Neuronal stem cell (in vitro differentiated cells): ENCODE measurements at regions not wholly inside any gene's neighbourhood (a gene's known extent, or its start where the extent isn't known, plus 50 kb on each side); places are given as distances from the start of the nearest gene placed in this dataset. TPM values are rescaled to one million over a fixed set of nuclear protein-coding genes. Genes with fewer than 3 reads are reported as not detected.

Experiments
- DNase-seq: peaks from one replicate; pipeline ENCODE4 v3.0.0-alpha.2; 2013; ENCODE audit warnings: low spot score
- H2AFZ ChIP-seq: one replicate; pipeline ENCODE4 v1.6.1; 2013; ENCODE audit warnings: mild to moderate bottlenecking, low read length, inconsistent platforms
- H2AK5ac ChIP-seq: 2 replicates; pipeline ENCODE4 v1.6.1; 2013; ENCODE audit warnings: low read depth, mild to moderate bottlenecking, inconsistent platforms, low read length, moderate library complexity, mixed read lengths
- H2BK120ac ChIP-seq: 2 replicates; pipeline ENCODE4 v1.6.1; 2013; ENCODE audit warnings: low read depth, mild to moderate bottlenecking, inconsistent platforms, low read length, moderate library complexity, mixed read lengths
- H2BK12ac ChIP-seq: one replicate; pipeline ENCODE4 v1.6.1; 2013; ENCODE audit warnings: low read length, inconsistent platforms
- H2BK15ac ChIP-seq: 2 replicates; pipeline ENCODE4 v1.6.1; 2013; ENCODE audit warnings: mild to moderate bottlenecking, low read length, inconsistent platforms, mixed read lengths
- H2BK5ac ChIP-seq: one replicate; pipeline ENCODE4 v1.6.1; 2013; ENCODE audit warnings: inconsistent platforms, mild to moderate bottlenecking, low read length, moderate library complexity
- H3K14ac ChIP-seq: one replicate; pipeline ENCODE4 v1.6.1; 2013; ENCODE audit warnings: low read length, inconsistent platforms
- H3K18ac ChIP-seq: 2 replicates; pipeline ENCODE4 v1.6.1; 2013; ENCODE audit warnings: low read length, inconsistent platforms
- H3K23ac ChIP-seq: 2 replicates; pipeline ENCODE4 v1.6.1; 2013; ENCODE audit warnings: low read depth, mild to moderate bottlenecking, mixed read lengths, low read length, inconsistent platforms; ENCODE audit not compliant: poor library complexity
- H3K27ac ChIP-seq: replicated peaks from 3 replicates; pipeline ENCODE4 v1.5.1; 2013; ENCODE audit warnings: low read length, inconsistent platforms
- H3K27me3 ChIP-seq, 3 experiments: 2 replicates each; pipeline ENCODE4 v1.6.1; 2013; ENCODE audit warnings: low read length in 3 of 3, mild to moderate bottlenecking in 2 of 3, inconsistent platforms in 1 of 3, low read depth in 1 of 3, mixed read lengths in 1 of 3, moderate library complexity in 1 of 3; ENCODE audit not compliant: control insufficient read depth in 3 of 3, insufficient read depth in 3 of 3
- H3K36me3 ChIP-seq, 2 donors: replicated peaks in 1 of 2; 2 replicates each; pipeline ENCODE4 v1.6.1; 2013; ENCODE audit warnings: low read length in 2 of 2; ENCODE audit not compliant: control insufficient read depth in 2 of 2, insufficient read depth in 2 of 2
- H3K4ac ChIP-seq: 2 replicates; pipeline ENCODE4 v1.6.1; 2013; ENCODE audit warnings: inconsistent platforms, mild to moderate bottlenecking, low read length, moderate library complexity
- H3K4me1 ChIP-seq, 2 donors: 1 replicate in 1 of 2; 2 replicates in 1 of 2; pipeline ENCODE4 v1.6.1; 2013; ENCODE audit warnings: low read length in 2 of 2, low read depth in 1 of 2; ENCODE audit not compliant: control insufficient read depth in 2 of 2, insufficient read depth in 1 of 2
- H3K4me2 ChIP-seq: one replicate; pipeline ENCODE4 v1.6.1; 2013; ENCODE audit warnings: mild to moderate bottlenecking, low read length, inconsistent platforms; ENCODE audit not compliant: insufficient read depth, poor library complexity, severe bottlenecking
- H3K4me3 ChIP-seq, 2 donors: 2 replicates each; pipeline ENCODE4 v1.5.1; 2013; ENCODE audit warnings: low read length in 2 of 2, mild to moderate bottlenecking in 2 of 2, inconsistent platforms in 1 of 2, moderate library complexity in 1 of 2
- H3K79me1 ChIP-seq: one replicate; pipeline ENCODE4 v1.6.1; 2013; ENCODE audit warnings: low read depth, mild to moderate bottlenecking, inconsistent platforms, low read length, moderate library complexity
- H3K9ac ChIP-seq: one replicate; pipeline ENCODE4 v1.6.1; 2013; ENCODE audit warnings: mild to moderate bottlenecking, low read depth, low read length, inconsistent platforms; ENCODE audit not compliant: poor library complexity
- H3K9me3 ChIP-seq, 2 donors: replicated peaks in 1 of 2; 2 replicates each; pipeline versions ENCODE3 to v1.6.1; 2013; ENCODE audit warnings: low read length in 2 of 2, mild to moderate bottlenecking in 2 of 2, inconsistent platforms in 1 of 2, low read depth in 1 of 2, mixed read lengths in 1 of 2, moderate library complexity in 1 of 2; ENCODE audit not compliant: control insufficient read depth in 2 of 2, insufficient read depth in 1 of 2
- H4K8ac ChIP-seq: one replicate; pipeline ENCODE4 v1.6.1; 2013; ENCODE audit warnings: low read depth, mild to moderate bottlenecking, inconsistent platforms, low read length, moderate library complexity
- H4K91ac ChIP-seq: one replicate; pipeline ENCODE4 v1.6.1; 2013; ENCODE audit warnings: low read length, low read depth, mild to moderate bottlenecking, inconsistent platforms; ENCODE audit not compliant: poor library complexity
- WGBS, 2 donors: extraction: QIAGEN DNeasy Blood & Tissue Kit; methylation state at CpG; one replicate each; pipeline ENCODE4 v1.1.7; 2013; ENCODE audit warnings: missing lambda C conversion rate in 2 of 2, mixed read lengths in 1 of 2; ENCODE audit not compliant: insufficient read length in 2 of 2, insufficient replicate concordance in 1 of 2; ENCODE audit errors: extremely low coverage in 2 of 2; 5-methylcytosine and 5-hydroxymethylcytosine counted together
- small RNA-seq: library from polyadenylated mRNA; stranded (forward); fragments of <200 nt; extraction: miRNeasy Mini kit (QIAGEN cat#:217004); gene quantifications from one replicate; pipeline ENCODE3, GENCODE V24; 2013; ENCODE audit not compliant: insufficient read depth

- no CpG with 5 or more reads among the region's 1 CpG for WGBS, 2 donors
- H3K79me1 ChIP-seq = no peaks in the 10 kb centered on the region
- no peaks in the 10 kb centered on the region for H3K9me3 ChIP-seq
- H3K18ac ChIP-seq = no peak overlapping the region
- no peak overlapping the region for H3K27ac ChIP-seq
- H2BK12ac ChIP-seq = no peak overlapping the region
- no peak overlapping the region for H3K14ac ChIP-seq
- H3K23ac ChIP-seq = no peak overlapping the region
- H2BK5ac ChIP-seq = no peak overlapping the region
- H3K4me2 ChIP-seq = no peak overlapping the region
- no peaks in the 10 kb centered on the region for H3K36me3 ChIP-seq
- H2AK5ac ChIP-seq = no peak overlapping the region
- no peak overlapping the region for H4K8ac ChIP-seq
- H3K27me3 ChIP-seq = peaks cover 0 to 8% (median 0%) of the 10 kb centered on the region in 3 experiments
- no peak overlapping the region for H4K91ac ChIP-seq
- H2BK120ac ChIP-seq = no peak overlapping the region
- peaks cover 0 to 2% of the 10 kb centered on the region in 2 donors for H3K4me1 ChIP-seq
- H2AFZ ChIP-seq = no peak overlapping the region
- H3K4ac ChIP-seq = no peak overlapping the region
- no peak overlapping the region for H3K9ac ChIP-seq
- H2BK15ac ChIP-seq = no peak overlapping the region
- H3K4me3 ChIP-seq = no peak overlapping the region
- DNase-seq = no peak
Measured at GRCh38 chr4:170145120-170145519, 55.4 kb upstream of the AADAT start.

GRCh38 chr4:170139764-170140163, 50.0 kb upstream of the AADAT start:
- Histone ChIP-seq H3K36me3 (no peaks in the 10 kb centered on the region), H3K4me2 (no peak overlapping the region), H3K27ac (no peak overlapping the region), H2BK5ac (no peak overlapping the region), H3K9ac (no peak overlapping the region), H2AFZ (no peak overlapping the region), H3K4ac (no peak overlapping the region), H3K9me3 (no peaks in the 10 kb centered on the region), H3K14ac (no peak overlapping the region), H2BK15ac (no peak overlapping the region), H3K79me1 (no peaks in the 10 kb centered on the region), H2AK5ac (no peak overlapping the region), H4K8ac (no peak overlapping the region), H3K27me3 (peaks cover 0 to 14% (median 0%) of the 10 kb centered on the region in 3 experiments), H3K18ac (no peak overlapping the region), H3K4me3 (no peak overlapping the region), H4K91ac (no peak overlapping the region), H2BK12ac (no peak overlapping the region), H2BK120ac (no peak overlapping the region), H3K4me1 (no peaks in the 10 kb centered on the region), H3K23ac (no peak overlapping the region)
- no peak for DNase-seq
- no CpG with 5 or more reads among the region's 4 CpGs for WGBS, 2 donors

Small RNA genes lying in the stretch of these regions (small RNA-seq; reads per million reads assigned to genes)
- gene AC097486.1 (not detected), gene MIR6082 (not detected), gene RNU6ATAC13P (not detected)
